ENCODE measurements at regions not wholly inside any gene's neighbourhood (a gene's known extent, or its start where the extent isn't known, plus 50 kb on each side); places are given as distances from the start of the nearest gene placed in this dataset.

DNA sequence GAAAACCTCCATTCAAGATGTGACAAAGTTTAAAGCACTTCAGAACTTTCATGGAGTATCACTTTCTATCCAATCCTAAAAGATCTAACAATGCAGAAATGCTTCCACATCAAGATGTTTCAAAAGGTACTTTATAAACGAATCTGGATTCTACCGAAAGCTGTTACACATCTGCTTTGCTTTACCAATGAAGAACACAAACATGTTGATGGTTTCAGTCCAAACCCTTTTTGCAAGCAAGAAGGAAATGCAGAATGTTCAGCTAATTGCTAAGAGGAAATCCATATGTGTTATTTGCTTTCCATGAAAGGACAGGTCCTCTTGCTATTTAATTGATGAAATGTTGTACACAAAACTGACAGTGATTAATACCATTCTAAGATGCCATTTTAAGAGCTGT, 419.6 kb downstream of the EFNA5 start:
- TF ChIP-seq, protein P1, sequence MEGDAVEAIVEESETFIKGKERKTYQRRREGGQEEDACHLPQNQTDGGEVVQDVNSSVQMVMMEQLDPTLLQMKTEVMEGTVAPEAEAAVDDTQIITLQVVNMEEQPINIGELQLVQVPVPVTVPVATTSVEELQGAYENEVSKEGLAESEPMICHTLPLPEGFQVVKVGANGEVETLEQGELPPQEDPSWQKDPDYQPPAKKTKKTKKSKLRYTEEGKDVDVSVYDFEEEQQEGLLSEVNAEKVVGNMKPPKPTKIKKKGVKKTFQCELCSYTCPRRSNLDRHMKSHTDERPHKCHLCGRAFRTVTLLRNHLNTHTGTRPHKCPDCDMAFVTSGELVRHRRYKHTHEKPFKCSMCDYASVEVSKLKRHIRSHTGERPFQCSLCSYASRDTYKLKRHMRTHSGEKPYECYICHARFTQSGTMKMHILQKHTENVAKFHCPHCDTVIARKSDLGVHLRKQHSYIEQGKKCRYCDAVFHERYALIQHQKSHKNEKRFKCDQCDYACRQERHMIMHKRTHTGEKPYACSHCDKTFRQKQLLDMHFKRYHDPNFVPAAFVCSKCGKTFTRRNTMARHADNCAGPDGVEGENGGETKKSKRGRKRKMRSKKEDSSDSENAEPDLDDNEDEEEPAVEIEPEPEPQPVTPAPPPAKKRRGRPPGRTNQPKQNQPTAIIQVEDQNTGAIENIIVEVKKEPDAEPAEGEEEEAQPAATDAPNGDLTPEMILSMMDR (IDR thresholded peaks at IDR 0.05), result no peak
- no peak for TF ChIP-seq EZH2 (IDR thresholded peaks at IDR 0.05; ENCODE audit: borderline replicate concordance, insufficient read depth, low read depth, low read length, poor library complexity, severe bottlenecking)
